Activated naive CD4-positive, alpha-beta T cell treated with anti-CD3 and anti-CD28 coated beads, Interleukin-2, amount 50 U/mL, for 16 hours (primary cell): ENCODE measurements at regions not wholly inside any gene's neighbourhood (a gene's known extent, or its start where the extent isn't known, plus 50 kb on each side); places are given as distances from the start of the nearest gene placed in this dataset.
"Not testable (repeated sequence)": the region's sequence is repeated elsewhere in the genome, so short reads cannot be mapped to it uniquely, and the experiment has no call there.

Experiments
- DNase-seq: peaks from one replicate; pipeline ENCODE4 v3.0.0-alpha.2; 2020

- no peak for DNase-seq
Measured at GRCh38 chr3:153951276-153951675, 169.9 kb upstream of the ARHGEF26 start.

- no peak for DNase-seq
Measured at GRCh38 chr3:153952091-153952490, 169.1 kb upstream of the ARHGEF26 start.

- DNase-seq: no peak
Measured at GRCh38 chr3:153956613-153957012, 164.6 kb upstream of the ARHGEF26 start.

GRCh38 chr3:153957421-153957820 lies 163.8 kb upstream of the ARHGEF26 start:
- no peak for DNase-seq

GRCh38 chr3:153958635-153959595 lies 162.3 kb upstream of the ARHGEF26 start:
- DNase-seq: no peak

- no peak for DNase-seq
Measured at GRCh38 chr3:153960458-153961074, 160.6 kb upstream of the ARHGEF26 start.

- DNase-seq: no peak
Measured at GRCh38 chr3:153961494-153961893, 159.7 kb upstream of the ARHGEF26 start.

- no peak for DNase-seq
Measured at GRCh38 chr3:153963012-153963411, 158.2 kb upstream of the ARHGEF26 start.

- no peak for DNase-seq
Measured at GRCh38 chr3:153967260-153967659, 153.9 kb upstream of the ARHGEF26 start.

GRCh38 chr3:153970047-153970446 lies 151.1 kb upstream of the ARHGEF26 start:
- no peak for DNase-seq

GRCh38 chr3:153970741-153971347 lies 150.3 kb upstream of the ARHGEF26 start:
- no peak for DNase-seq

- DNase-seq: no peak
Measured at GRCh38 chr3:153972862-153973261, 148.3 kb upstream of the ARHGEF26 start.

- DNase-seq: no peak
Measured at GRCh38 chr3:153973722-153974265, 147.4 kb upstream of the ARHGEF26 start.

GRCh38 chr3:153974614-153975013 lies 146.6 kb upstream of the ARHGEF26 start:
- no peak for DNase-seq

- DNase-seq: no peak
Measured at GRCh38 chr3:153976891-153977554, 144.2 kb upstream of the ARHGEF26 start.

- DNase-seq: no peak
Measured at GRCh38 chr3:153978006-153978405, 143.2 kb upstream of the ARHGEF26 start.

GRCh38 chr3:153979418-153980251 lies 141.6 kb upstream of the ARHGEF26 start:
- no peak for DNase-seq

GRCh38 chr3:153980252-153980590 lies 141.0 kb upstream of the ARHGEF26 start:
- DNase-seq: no peak

- not testable (repeated sequence) for DNase-seq
Measured at GRCh38 chr3:153997364-153997763, 123.8 kb upstream of the ARHGEF26 start.

GRCh38 chr3:154003649-154004048 lies 117.5 kb upstream of the ARHGEF26 start:
- DNase-seq: no peak

GRCh38 chr3:154011036-154011435 lies 110.2 kb upstream of the ARHGEF26 start:
- DNase-seq: no peak

- DNase-seq: no peak
Measured at GRCh38 chr3:154013736-154014135, 107.5 kb upstream of the ARHGEF26 start.
